ENCODE measurements at regions not wholly inside any gene's neighbourhood (a gene's known extent, or its start where the extent isn't known, plus 50 kb on each side); places are given as distances from the start of the nearest gene placed in this dataset.

DNA sequence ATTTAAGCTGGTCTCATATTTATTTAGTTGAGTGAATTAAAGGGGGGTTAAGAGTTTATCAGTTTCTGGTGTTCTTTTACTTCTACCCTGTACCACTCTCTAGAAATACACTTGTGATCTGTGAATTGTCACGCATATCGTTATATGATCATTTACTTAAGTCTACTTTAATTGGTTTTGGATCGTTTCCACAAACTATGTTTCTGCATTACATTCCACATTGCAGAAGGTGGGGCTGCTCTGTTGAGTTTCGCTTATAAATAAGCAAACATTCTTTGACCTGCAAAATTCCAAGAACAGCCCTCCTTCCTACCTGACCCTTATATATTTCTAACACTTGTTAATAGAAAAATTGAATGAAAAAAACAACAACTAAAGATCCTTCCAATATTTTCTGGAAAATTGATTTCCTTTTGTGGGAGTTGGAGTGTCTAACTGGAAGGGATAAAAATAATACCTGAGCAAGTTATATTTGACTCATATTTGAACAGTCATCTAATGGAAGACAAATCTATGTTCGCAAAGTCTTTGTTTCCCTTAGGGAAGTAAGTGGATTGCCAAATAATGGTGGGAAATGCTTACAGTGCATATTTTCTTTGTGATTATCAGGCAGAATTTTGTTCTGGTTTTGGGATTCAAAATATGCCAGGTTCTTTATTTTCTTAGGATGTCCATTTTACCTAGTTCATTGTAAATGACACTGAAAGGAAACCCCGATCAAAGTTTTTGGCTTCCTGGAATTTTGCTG lies 152.7 kb downstream of the RELL1 start:
- TF ChIP-seq, protein P1, sequence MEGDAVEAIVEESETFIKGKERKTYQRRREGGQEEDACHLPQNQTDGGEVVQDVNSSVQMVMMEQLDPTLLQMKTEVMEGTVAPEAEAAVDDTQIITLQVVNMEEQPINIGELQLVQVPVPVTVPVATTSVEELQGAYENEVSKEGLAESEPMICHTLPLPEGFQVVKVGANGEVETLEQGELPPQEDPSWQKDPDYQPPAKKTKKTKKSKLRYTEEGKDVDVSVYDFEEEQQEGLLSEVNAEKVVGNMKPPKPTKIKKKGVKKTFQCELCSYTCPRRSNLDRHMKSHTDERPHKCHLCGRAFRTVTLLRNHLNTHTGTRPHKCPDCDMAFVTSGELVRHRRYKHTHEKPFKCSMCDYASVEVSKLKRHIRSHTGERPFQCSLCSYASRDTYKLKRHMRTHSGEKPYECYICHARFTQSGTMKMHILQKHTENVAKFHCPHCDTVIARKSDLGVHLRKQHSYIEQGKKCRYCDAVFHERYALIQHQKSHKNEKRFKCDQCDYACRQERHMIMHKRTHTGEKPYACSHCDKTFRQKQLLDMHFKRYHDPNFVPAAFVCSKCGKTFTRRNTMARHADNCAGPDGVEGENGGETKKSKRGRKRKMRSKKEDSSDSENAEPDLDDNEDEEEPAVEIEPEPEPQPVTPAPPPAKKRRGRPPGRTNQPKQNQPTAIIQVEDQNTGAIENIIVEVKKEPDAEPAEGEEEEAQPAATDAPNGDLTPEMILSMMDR (tag by site-specific recombination; IDR thresholded peaks at IDR 0.05) = no peak
- TF ChIP-seq ZBTB1 (tag by site-specific recombination; IDR thresholded peaks at IDR 0.05) (no peak), ZNF677 (tag by site-specific recombination; IDR thresholded peaks at IDR 0.05) (no peak), ZNF239 (tag by site-specific recombination; IDR thresholded peaks at IDR 0.05) (no peak), BCL11A (tag by site-specific recombination; IDR thresholded peaks at IDR 0.05; ENCODE audit: low read depth) (no peak), MYNN (tag by site-specific recombination; IDR thresholded peaks at IDR 0.05; ENCODE audit: borderline replicate concordance) (no peak)

Measured in HEK293 (cell line).